ENCODE measurements at regions not wholly inside any gene's neighbourhood (a gene's known extent, or its start where the extent isn't known, plus 50 kb on each side); places are given as distances from the start of the nearest gene placed in this dataset.

DNA sequence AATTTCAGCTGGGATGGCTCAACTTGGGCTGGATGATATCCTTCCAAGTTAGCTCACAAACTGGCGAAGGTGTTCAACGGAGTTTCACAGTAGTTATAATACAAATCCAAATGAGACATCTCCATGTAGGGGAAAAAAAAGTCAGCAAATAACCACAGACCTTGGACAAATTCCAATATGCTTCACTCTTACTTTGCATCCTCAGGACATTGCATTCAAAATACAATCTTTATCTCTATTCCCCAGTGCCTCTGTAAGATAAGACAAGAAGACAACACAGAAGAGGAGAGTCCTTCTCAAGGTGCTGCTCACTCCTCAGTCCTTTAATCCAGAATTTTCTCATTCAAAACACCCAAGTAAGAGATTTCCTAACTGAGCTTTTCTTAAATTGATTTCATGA is 1797.7 kb downstream of the MRPL39 start:
- TF ChIP-seq, protein P1, sequence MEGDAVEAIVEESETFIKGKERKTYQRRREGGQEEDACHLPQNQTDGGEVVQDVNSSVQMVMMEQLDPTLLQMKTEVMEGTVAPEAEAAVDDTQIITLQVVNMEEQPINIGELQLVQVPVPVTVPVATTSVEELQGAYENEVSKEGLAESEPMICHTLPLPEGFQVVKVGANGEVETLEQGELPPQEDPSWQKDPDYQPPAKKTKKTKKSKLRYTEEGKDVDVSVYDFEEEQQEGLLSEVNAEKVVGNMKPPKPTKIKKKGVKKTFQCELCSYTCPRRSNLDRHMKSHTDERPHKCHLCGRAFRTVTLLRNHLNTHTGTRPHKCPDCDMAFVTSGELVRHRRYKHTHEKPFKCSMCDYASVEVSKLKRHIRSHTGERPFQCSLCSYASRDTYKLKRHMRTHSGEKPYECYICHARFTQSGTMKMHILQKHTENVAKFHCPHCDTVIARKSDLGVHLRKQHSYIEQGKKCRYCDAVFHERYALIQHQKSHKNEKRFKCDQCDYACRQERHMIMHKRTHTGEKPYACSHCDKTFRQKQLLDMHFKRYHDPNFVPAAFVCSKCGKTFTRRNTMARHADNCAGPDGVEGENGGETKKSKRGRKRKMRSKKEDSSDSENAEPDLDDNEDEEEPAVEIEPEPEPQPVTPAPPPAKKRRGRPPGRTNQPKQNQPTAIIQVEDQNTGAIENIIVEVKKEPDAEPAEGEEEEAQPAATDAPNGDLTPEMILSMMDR (conservative IDR thresholded peaks at IDR 0.05; ENCODE audit: low read depth, low read length), result no peak
- TF ChIP-seq POLR2A (IDR thresholded peaks at IDR 0.05; ENCODE audit: low read depth, low read length) (no peak), RCOR1 (IDR thresholded peaks at IDR 0.05; ENCODE audit: insufficient replicate concordance, low read length) (no peak), MAZ (IDR thresholded peaks at IDR 0.05; ENCODE audit: borderline replicate concordance, low read depth, low read length) (no peak), SMC3 (IDR thresholded peaks at IDR 0.05; ENCODE audit: low read depth, low read length) (no peak), ELK1 (IDR thresholded peaks at IDR 0.05; ENCODE audit: borderline replicate concordance, low read depth, low read length) (no peak), CEBPB (IDR thresholded peaks at IDR 0.05; ENCODE audit: low read depth, low read length) (no peak), MXI1 (IDR thresholded peaks at IDR 0.05; ENCODE audit: borderline replicate concordance, low read depth, low read length) (no peak), RFX5 (IDR thresholded peaks at IDR 0.05; ENCODE audit: low read depth, low read length) (no peak), CHD1 (IDR thresholded peaks at IDR 0.05; ENCODE audit: low read depth, low read length) (no peak)
- TF ChIP-seq, protein P2, sequence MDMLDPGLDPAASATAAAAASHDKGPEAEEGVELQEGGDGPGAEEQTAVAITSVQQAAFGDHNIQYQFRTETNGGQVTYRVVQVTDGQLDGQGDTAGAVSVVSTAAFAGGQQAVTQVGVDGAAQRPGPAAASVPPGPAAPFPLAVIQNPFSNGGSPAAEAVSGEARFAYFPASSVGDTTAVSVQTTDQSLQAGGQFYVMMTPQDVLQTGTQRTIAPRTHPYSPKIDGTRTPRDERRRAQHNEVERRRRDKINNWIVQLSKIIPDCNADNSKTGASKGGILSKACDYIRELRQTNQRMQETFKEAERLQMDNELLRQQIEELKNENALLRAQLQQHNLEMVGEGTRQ (IDR thresholded peaks at IDR 0.05; ENCODE audit: low read depth, low read length), result no peak

All from IMR-90 (cell line).